Esophagus (tissue), 2 donors: ENCODE measurements at regions not wholly inside any gene's neighbourhood (a gene's known extent, or its start where the extent isn't known, plus 50 kb on each side); places are given as distances from the start of the nearest gene placed in this dataset.

Experiments used
- H3K27ac ChIP-seq, 2 donors: one replicate each; pipeline ENCODE4 v1.5.1; 2013; ENCODE audit warnings: low read depth in 2 of 2, mild to moderate bottlenecking in 2 of 2, inconsistent platforms in 1 of 2, low read length in 1 of 2, moderate library complexity in 1 of 2
- H3K27me3 ChIP-seq, 2 donors: one replicate each; pipeline ENCODE4 v1.6.1; 2013; ENCODE audit warnings: low read length in 2 of 2, control low read depth in 1 of 2, mild to moderate bottlenecking in 1 of 2; ENCODE audit not compliant: insufficient read depth in 2 of 2, control insufficient read depth in 1 of 2
- H3K36me3 ChIP-seq, 2 donors: one replicate each; pipeline ENCODE4 v1.6.1; 2013; ENCODE audit warnings: low read length in 1 of 2; ENCODE audit not compliant: control insufficient read depth in 2 of 2, insufficient read depth in 2 of 2
- H3K4me1 ChIP-seq, 2 donors: one replicate each; pipeline ENCODE4 v1.6.1; 2013; ENCODE audit warnings: low read length in 1 of 2; ENCODE audit not compliant: control insufficient read depth in 2 of 2, insufficient read depth in 2 of 2
- H3K4me3 ChIP-seq, 2 donors: one replicate each; pipeline ENCODE4 v1.5.1; 2013; ENCODE audit warnings: low read length in 2 of 2, mild to moderate bottlenecking in 2 of 2, low read depth in 1 of 2, moderate library complexity in 1 of 2
- H3K9me3 ChIP-seq, 2 donors: one replicate each; pipeline ENCODE4 v1.6.1; 2013; ENCODE audit warnings: mild to moderate bottlenecking in 2 of 2, low read depth in 1 of 2, low read length in 1 of 2, moderate library complexity in 1 of 2; ENCODE audit not compliant: control insufficient read depth in 2 of 2, insufficient read depth in 1 of 2
- WGBS, 2 donors: extraction: QIAGEN DNeasy Blood & Tissue Kit; methylation state at CpG; one replicate each; pipeline ENCODE4 v1.1.7; 2013; 5-methylcytosine and 5-hydroxymethylcytosine counted together
- donor health status: healthy with polysubstance abuse.
- donor health status: Bipolar disorder and iron deficiency.

- Histone ChIP-seq H3K4me3 (no peak overlapping the region), H3K9me3 (no peaks in the 10 kb centered on the region), H3K27me3 (no peaks in the 10 kb centered on the region), H3K27ac (no peak overlapping the region), H3K36me3 (no peaks in the 10 kb centered on the region), H3K4me1 (no peaks in the 10 kb centered on the region)
These were observed 410.1 kb downstream of the HNRNPD start for GRCh38 chr4:81963763-81964020.

- H3K36me3 ChIP-seq: no peaks in the 10 kb centered on the region
- no peaks in the 10 kb centered on the region for H3K27me3 ChIP-seq
- WGBS, 2 donors: 90 to 95% methylated on average over 1 of the region's 1 CpG
- H3K4me1 ChIP-seq: no peaks in the 10 kb centered on the region
- H3K4me3 ChIP-seq: no peak overlapping the region
- H3K27ac ChIP-seq: no peak overlapping the region
- no peaks in the 10 kb centered on the region for H3K9me3 ChIP-seq
These were observed 410.6 kb downstream of the HNRNPD start for GRCh38 chr4:81963015-81963762.

DNA sequence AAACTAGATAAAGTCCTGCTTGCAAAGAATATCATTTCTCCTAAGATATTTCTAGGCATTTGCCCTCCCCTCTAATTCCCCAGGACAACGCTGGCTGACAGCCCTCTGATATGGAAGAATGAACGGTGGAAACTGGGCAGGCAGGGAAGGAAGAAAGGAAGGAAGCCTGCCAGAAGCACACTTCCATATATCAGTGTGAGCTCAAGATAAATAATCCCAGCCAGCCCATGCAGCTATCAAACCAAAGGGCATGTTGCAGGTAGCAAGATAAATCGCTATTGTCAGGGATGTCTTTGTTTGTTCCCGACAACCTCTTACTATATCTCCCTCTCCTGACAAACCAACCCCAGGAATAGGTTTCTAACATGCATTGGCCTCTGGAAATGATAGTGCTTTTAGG lies 412.8 kb downstream of the HNRNPD start:
- WGBS, 2 donors: 34 to 52% methylated on average over 4 of the region's 4 CpGs
- Histone ChIP-seq H3K9me3 (no peaks in the 10 kb centered on the region), H3K4me1 (no peaks in the 10 kb centered on the region), H3K27me3 (no peaks in the 10 kb centered on the region), H3K36me3 (no peaks in the 10 kb centered on the region), H3K27ac (no peak overlapping the region), H3K4me3 (no peak overlapping the region)

GRCh38 chr4:81954271-81954670 lies 419.5 kb downstream of the HNRNPD start:
- Histone ChIP-seq H3K27me3 (no peaks in the 10 kb centered on the region), H3K9me3 (no peaks in the 10 kb centered on the region), H3K4me3 (no peak overlapping the region), H3K4me1 (peaks cover 0 to 2% of the 10 kb centered on the region in 2 donors), H3K36me3 (no peaks in the 10 kb centered on the region), H3K27ac (no peak overlapping the region)
- WGBS, 2 donors: 44 to 54% methylated on average over 3 of the region's 3 CpGs

DNA sequence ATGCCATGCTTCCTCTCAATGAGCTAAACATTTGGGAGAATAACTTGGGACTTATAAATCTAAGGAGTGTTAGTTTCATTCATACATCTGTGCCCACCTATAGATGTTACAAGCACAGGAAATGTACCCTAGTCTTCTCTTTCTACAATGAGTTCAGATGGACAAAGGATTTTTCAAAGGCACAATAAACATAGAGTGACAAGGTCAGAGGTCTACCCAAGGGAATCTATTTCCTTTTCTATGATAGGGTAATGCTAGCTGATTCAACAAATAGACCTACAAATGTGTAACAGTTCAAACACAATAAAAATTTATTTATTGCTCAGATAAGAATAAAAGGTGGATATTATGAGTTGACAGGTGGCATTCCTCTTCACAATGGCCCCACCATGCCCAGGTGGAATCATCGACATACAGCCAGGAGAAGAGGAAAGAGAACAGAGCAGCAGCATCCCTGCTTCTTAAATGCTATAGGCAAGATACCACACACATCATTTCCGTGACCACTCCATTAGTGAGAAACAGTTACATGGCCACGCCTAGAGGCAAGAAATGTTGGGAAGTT lies 421.8 kb downstream of the HNRNPD start:
- Histone ChIP-seq H3K27ac (no peak overlapping the region), H3K9me3 (no peaks in the 10 kb centered on the region), H3K27me3 (no peaks in the 10 kb centered on the region), H3K4me3 (no peak overlapping the region), H3K36me3 (no peaks in the 10 kb centered on the region), H3K4me1 (peaks cover 0 to 2% of the 10 kb centered on the region in 2 donors)
- WGBS, 2 donors: 86 to 92% methylated on average over 3 of the region's 3 CpGs

DNA sequence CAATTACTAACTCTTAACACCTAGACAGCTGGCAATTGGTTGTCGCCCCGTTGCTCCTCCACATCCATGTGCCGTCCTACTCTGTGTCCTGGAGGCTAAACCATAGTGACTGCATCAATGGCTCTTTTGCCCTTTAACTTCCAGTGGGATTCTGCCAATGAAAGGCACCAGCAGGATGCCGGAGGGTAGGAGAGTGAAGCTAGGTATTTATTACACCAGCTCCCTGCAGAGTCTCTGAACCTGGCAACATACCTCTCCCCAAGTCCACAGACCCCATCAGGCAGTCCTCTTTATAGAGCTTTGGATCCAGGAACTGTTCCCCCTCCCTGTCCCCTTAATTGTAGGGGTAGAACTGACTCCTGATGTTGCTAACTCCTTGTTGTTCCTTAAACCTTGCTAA lies 426.8 kb downstream of the HNRNPD start:
- WGBS, 2 donors: 66 to 81% methylated on average over 4 of the region's 4 CpGs
- Histone ChIP-seq H3K36me3 (no peaks in the 10 kb centered on the region), H3K9me3 (peaks cover 0 to 2% of the 10 kb centered on the region in 2 donors), H3K27me3 (no peaks in the 10 kb centered on the region), H3K4me1 (no peaks in the 10 kb centered on the region), H3K4me3 (no peak overlapping the region), H3K27ac (no peak overlapping the region)

DNA sequence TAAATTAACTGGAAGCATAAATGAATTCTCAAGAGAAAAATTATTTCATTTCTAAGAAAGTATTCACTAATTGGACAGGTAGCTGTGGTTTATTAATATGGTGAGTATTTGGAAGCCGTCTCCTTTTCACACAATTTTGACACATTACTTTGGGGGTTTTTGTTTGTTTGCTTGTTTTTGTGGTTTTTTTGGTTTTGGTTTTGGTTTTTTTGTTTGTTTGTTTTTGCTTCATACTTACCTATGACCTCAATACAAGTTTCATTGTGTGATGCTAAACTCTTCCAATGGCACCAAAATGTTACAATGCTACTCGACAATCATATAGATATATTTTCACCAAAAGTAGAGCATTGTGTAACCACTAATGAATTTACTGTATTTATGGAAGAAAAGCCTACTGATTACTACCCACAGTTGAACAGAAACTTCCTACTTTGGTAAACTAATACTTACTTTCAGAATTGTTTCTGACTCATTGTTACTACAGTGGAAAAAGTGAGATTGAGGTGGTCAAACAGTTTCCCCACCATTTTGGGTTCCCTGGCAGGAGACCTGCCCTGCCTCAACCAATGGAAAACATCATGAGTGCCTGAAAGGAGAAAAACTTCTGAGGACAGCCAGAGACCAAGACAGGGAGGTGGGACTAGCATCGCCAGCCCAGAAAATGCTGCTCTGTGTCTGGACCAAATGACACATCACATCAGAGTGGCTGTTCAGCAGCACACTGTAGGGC lies 443.1 kb downstream of the HNRNPD start:
- Histone ChIP-seq H3K4me1 (no peaks in the 10 kb centered on the region), H3K27me3 (no peaks in the 10 kb centered on the region), H3K9me3 (no peaks in the 10 kb centered on the region), H3K36me3 (no peaks in the 10 kb centered on the region), H3K4me3 (no peak overlapping the region), H3K27ac (no peak overlapping the region)
- WGBS, 2 donors: 84% methylated on average over 3 of the region's 3 CpGs

DNA sequence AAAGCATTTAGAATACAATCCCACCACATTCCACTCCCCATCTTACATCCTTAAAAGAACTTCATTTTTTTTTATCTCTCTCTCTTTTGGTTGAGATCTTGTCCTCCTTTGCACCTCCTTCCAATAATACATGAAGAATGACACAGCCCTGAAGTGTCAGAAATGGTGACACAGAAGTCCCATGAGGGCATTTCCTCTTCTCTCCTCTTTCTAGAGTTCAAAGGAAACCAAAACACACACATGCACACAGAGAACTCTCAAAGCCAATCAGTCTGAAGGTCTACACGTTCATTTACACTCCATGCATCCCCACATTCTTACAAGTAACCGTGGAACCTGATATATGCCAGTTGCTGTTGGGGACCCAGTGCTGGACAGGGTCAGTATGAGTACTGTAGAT lies 450.7 kb downstream of the HNRNPD start:
- Histone ChIP-seq H3K27me3 (no peaks in the 10 kb centered on the region), H3K36me3 (no peaks in the 10 kb centered on the region), H3K4me3 (no peak overlapping the region), H3K27ac (no peak overlapping the region), H3K4me1 (no peaks in the 10 kb centered on the region), H3K9me3 (no peaks in the 10 kb centered on the region)
- WGBS, 2 donors: 67 to 72% methylated on average over 2 of the region's 2 CpGs

GRCh38 chr4:81922313-81922712 lies 450.6 kb upstream of the RASGEF1B start:
- no peaks in the 10 kb centered on the region for H3K27me3 ChIP-seq
- no peaks in the 10 kb centered on the region for H3K36me3 ChIP-seq
- no peak overlapping the region for H3K4me3 ChIP-seq
- 55 to 56% methylated on average over 3 of the region's 3 CpGs for WGBS, 2 donors
- no peak overlapping the region for H3K27ac ChIP-seq
- H3K4me1 ChIP-seq: no peaks in the 10 kb centered on the region
- no peaks in the 10 kb centered on the region for H3K9me3 ChIP-seq

- no peaks in the 10 kb centered on the region for H3K4me1 ChIP-seq
- H3K4me3 ChIP-seq: no peak overlapping the region
- H3K36me3 ChIP-seq: no peaks in the 10 kb centered on the region
- H3K27me3 ChIP-seq: no peaks in the 10 kb centered on the region
- no peaks in the 10 kb centered on the region for H3K9me3 ChIP-seq
- no peak overlapping the region for H3K27ac ChIP-seq
- WGBS, 2 donors: 68 to 72% methylated on average over 4 of the region's 4 CpGs
These were observed 450.0 kb upstream of the RASGEF1B start for GRCh38 chr4:81921751-81922159.
